H9 (cell line): ENCODE measurements at regions not wholly inside any gene's neighbourhood (a gene's known extent, or its start where the extent isn't known, plus 50 kb on each side); places are given as distances from the start of the nearest gene placed in this dataset.
"Not testable (repeated sequence)": the region's sequence is repeated elsewhere in the genome, so short reads cannot be mapped to it uniquely, and the experiment has no call there.

Experiments used
- DNase-seq: peaks from one replicate; pipeline ENCODE4 v3.0.0-alpha.2; 2017
- H2AFZ ChIP-seq: one replicate; pipeline ENCODE4 v1.6.1; 2013; ENCODE audit warnings: mild to moderate bottlenecking, low read length, control low read depth, moderate library complexity
- H2AK5ac ChIP-seq: 2 replicates; pipeline ENCODE4 v1.6.1; 2013; ENCODE audit warnings: low read length, control low read depth, mixed read lengths; ENCODE audit not compliant: insufficient read length
- H2BK120ac ChIP-seq: one replicate; pipeline ENCODE4 v1.6.1; 2013; ENCODE audit warnings: low read depth, mild to moderate bottlenecking, low read length, control low read depth, inconsistent platforms; ENCODE audit not compliant: poor library complexity, severe bottlenecking
- H2BK12ac ChIP-seq: 2 replicates; pipeline ENCODE4 v1.6.1; 2013; ENCODE audit warnings: low read length, control low read depth, mixed read lengths, low read depth; ENCODE audit not compliant: insufficient read length
- H2BK15ac ChIP-seq: 2 replicates; pipeline ENCODE4 v1.6.1; 2013; ENCODE audit warnings: low read depth, low read length, control low read depth
- H2BK20ac ChIP-seq: one replicate; pipeline ENCODE4 v1.6.1; 2013; ENCODE audit warnings: low read depth, mild to moderate bottlenecking, low read length, control low read depth, inconsistent platforms; ENCODE audit not compliant: poor library complexity, severe bottlenecking
- H2BK5ac ChIP-seq: 2 replicates; pipeline ENCODE4 v1.6.1; 2013; ENCODE audit warnings: low read length, control low read depth, mixed read lengths; ENCODE audit not compliant: insufficient read length
- H3K14ac ChIP-seq: 2 replicates; pipeline ENCODE4 v1.6.1; 2013; ENCODE audit warnings: low read length, control low read depth; ENCODE audit not compliant: insufficient read depth
- H3K18ac ChIP-seq: 2 replicates; pipeline ENCODE4 v1.6.1; 2013; ENCODE audit warnings: low read depth, mild to moderate bottlenecking, mixed read lengths, low read length, control low read depth; ENCODE audit not compliant: insufficient read length
- H3K23ac ChIP-seq: 2 replicates; pipeline ENCODE4 v1.6.1; 2013; ENCODE audit warnings: low read length, control low read depth, mixed read lengths, low read depth; ENCODE audit not compliant: insufficient read length
- H3K23me2 ChIP-seq: 2 replicates; pipeline ENCODE4 v1.6.1; 2013; ENCODE audit warnings: low read depth, mild to moderate bottlenecking, mixed read lengths, low read length, control low read depth; ENCODE audit not compliant: insufficient read length, poor library complexity, severe bottlenecking
- H3K27ac ChIP-seq: 2 replicates; pipeline ENCODE4 v1.5.1; 2013; ENCODE audit warnings: low read length, control low read depth, mixed read lengths, low read depth; ENCODE audit not compliant: insufficient read length
- H3K27me3 ChIP-seq: 2 replicates; pipeline ENCODE4 v1.6.1; 2013; ENCODE audit warnings: low read length, control low read depth, inconsistent platforms; ENCODE audit not compliant: insufficient read depth
- H3K4ac ChIP-seq: 2 replicates; pipeline ENCODE4 v1.6.1; 2013; ENCODE audit warnings: low read depth, mild to moderate bottlenecking, control low read depth, inconsistent platforms, low read length, moderate library complexity
- H3K4me1 ChIP-seq: 2 replicates; pipeline ENCODE4 v1.6.1; 2013; ENCODE audit warnings: low read length, control low read depth, inconsistent platforms; ENCODE audit not compliant: insufficient read depth
- H3K4me2 ChIP-seq: 2 replicates; pipeline ENCODE4 v1.6.1; 2013; ENCODE audit warnings: low read length, control low read depth, mixed read lengths; ENCODE audit not compliant: insufficient read length, insufficient read depth
- H3K56ac ChIP-seq: 2 replicates; pipeline ENCODE4 v1.6.1; 2013; ENCODE audit warnings: low read depth, mild to moderate bottlenecking, mixed read lengths, low read length, control low read depth; ENCODE audit not compliant: insufficient read length
- H3K79me1 ChIP-seq: 2 replicates; pipeline ENCODE4 v1.6.1; 2013; ENCODE audit warnings: low read depth, mild to moderate bottlenecking, moderate library complexity, low read length, control low read depth, inconsistent platforms; ENCODE audit not compliant: insufficient read depth, poor library complexity, severe bottlenecking
- H3K79me2 ChIP-seq: 2 replicates; pipeline ENCODE4 v1.6.1; 2013; ENCODE audit warnings: low read length, control low read depth, inconsistent platforms; ENCODE audit not compliant: insufficient read depth
- H3K9ac ChIP-seq: 2 replicates; pipeline ENCODE4 v1.6.1; 2013; ENCODE audit warnings: low read length, control low read depth, mixed read lengths; ENCODE audit not compliant: insufficient read length; ENCODE audit errors: extremely low read depth
- H3K9me3 ChIP-seq: one replicate; pipeline ENCODE4 v1.6.1; 2013; ENCODE audit warnings: low read depth, low read length, inconsistent platforms; ENCODE audit not compliant: control insufficient read depth
- H3T11ph ChIP-seq: one replicate; pipeline ENCODE4 v1.6.1; 2013; ENCODE audit warnings: mild to moderate bottlenecking, low read length, control low read depth, inconsistent platforms
- H4K20me1 ChIP-seq: one replicate; pipeline ENCODE4 v1.6.1; 2013; ENCODE audit not compliant: control insufficient read depth, insufficient read length, insufficient read depth
- H4K5ac ChIP-seq: 2 replicates; pipeline ENCODE4 v1.6.1; 2013; ENCODE audit warnings: low read depth, mild to moderate bottlenecking, mixed read lengths, low read length, control low read depth; ENCODE audit not compliant: insufficient read length
- H4K8ac ChIP-seq: replicated peaks from 2 replicates; pipeline ENCODE4 v1.6.1; 2013; ENCODE audit warnings: low read length, control low read depth, mixed read lengths, low read depth; ENCODE audit not compliant: insufficient read length
- H4K91ac ChIP-seq: 2 replicates; pipeline ENCODE4 v1.6.1; 2013; ENCODE audit warnings: low read depth, mild to moderate bottlenecking, moderate library complexity, mixed read lengths, low read length, control low read depth; ENCODE audit not compliant: insufficient read length
- H3K27ac Mint-ChIP-seq, 3 experiments: 2 replicates in 2 of 3; 3 replicates in 1 of 3; pipeline ENCODE4 v1.8.0; 2020 to 2021; ENCODE audit warnings: mixed read lengths in 3 of 3, mild to moderate bottlenecking in 1 of 3, moderate library complexity in 1 of 3
- H3K27me3 Mint-ChIP-seq: 2 replicates; pipeline ENCODE4 v1.8.0; 2021; ENCODE audit warnings: low read depth, mild to moderate bottlenecking, moderate library complexity, mixed read lengths
- H3K36me3 Mint-ChIP-seq, 3 experiments: 2 replicates in 2 of 3; 3 replicates in 1 of 3; pipeline ENCODE4 v1.8.0; 2020 to 2021; ENCODE audit warnings: low read depth in 3 of 3, mixed read lengths in 3 of 3; ENCODE audit not compliant: insufficient read depth in 1 of 3
- H3K4me1 Mint-ChIP-seq, 2 experiments: 2 replicates each; pipeline ENCODE4 v1.8.0; 2020; ENCODE audit warnings: mixed read lengths in 2 of 2
- H3K4me3 Mint-ChIP-seq, 2 experiments: 2 replicates in 1 of 2; 3 replicates in 1 of 2; pipeline ENCODE4 v1.8.0; 2020 to 2021; ENCODE audit warnings: mild to moderate bottlenecking in 2 of 2, mixed read lengths in 2 of 2, moderate library complexity in 1 of 2
- H3K9me3 Mint-ChIP-seq, 2 experiments: 2 replicates in 1 of 2; 3 replicates in 1 of 2; pipeline ENCODE4 v1.8.0; 2020; ENCODE audit warnings: mild to moderate bottlenecking in 2 of 2, mixed read lengths in 2 of 2, moderate library complexity in 1 of 2
- CTCF ChIP-seq: fragments of 200-600 bp; sonication (generic); conservative IDR thresholded peaks from 3 replicates; pipeline ENCODE4 v1.8.0; 2021; ENCODE audit warnings: antibody characterized with exemption, mild to moderate bottlenecking
- WGBS: extraction: QIAGEN DNeasy Blood & Tissue Kit; methylation state at CpG from one replicate; pipeline ENCODE4 v1.1.7; 2013; ENCODE audit warnings: missing lambda C conversion rate, low lambda C conversion rate, mixed read lengths; ENCODE audit not compliant: insufficient read length; ENCODE audit errors: extremely low coverage; 5-methylcytosine and 5-hydroxymethylcytosine counted together

- H2BK15ac ChIP-seq = no peak overlapping the region
- no peak overlapping the region for H2AK5ac ChIP-seq
- no peaks in the 10 kb centered on the region; the same call in 1 of the 2 replicates for H3K4me1 ChIP-seq
- H3K4me3 Mint-ChIP-seq = no peak overlapping the region
- H3K4ac ChIP-seq = no peak overlapping the region
- H3K79me2 ChIP-seq = no peaks in the 10 kb centered on the region
- H2BK120ac ChIP-seq = no peak overlapping the region
- H3K36me3 Mint-ChIP-seq = peaks cover 7 to 16% (median 14%) of the 10 kb centered on the region in 3 experiments
- H3K27ac Mint-ChIP-seq = no peak overlapping the region
- no peak overlapping the region for H3K23ac ChIP-seq
- no peak for DNase-seq
- H4K5ac ChIP-seq = no peak overlapping the region
- no peak overlapping the region for H3K4me2 ChIP-seq
- no peak overlapping the region for H3T11ph ChIP-seq
- H3K4me1 Mint-ChIP-seq = peaks cover 2 to 9% of the 10 kb centered on the region in 2 experiments; a peak in 3 of 4 replicates
- H3K23me2 ChIP-seq = no peaks in the 10 kb centered on the region
- H4K20me1 ChIP-seq = no peaks in the 10 kb centered on the region
- no peak overlapping the region for H4K91ac ChIP-seq
- H2BK20ac ChIP-seq = no peak overlapping the region
- H3K27ac ChIP-seq = no peak overlapping the region
- H2BK5ac ChIP-seq = no peak overlapping the region
- H3K9ac ChIP-seq = no peak overlapping the region
- H3K56ac ChIP-seq = no peak overlapping the region
- no peaks in the 10 kb centered on the region for H3K79me1 ChIP-seq
- H4K8ac ChIP-seq = no peak overlapping the region
- H2BK12ac ChIP-seq = no peak overlapping the region
- H3K9me3 ChIP-seq = no peaks in the 10 kb centered on the region
- no peak overlapping the region for H3K14ac ChIP-seq
- H3K9me3 Mint-ChIP-seq = peaks cover 7% of the 10 kb centered on the region in 2 experiments
- H3K27me3 Mint-ChIP-seq = no peaks in the 10 kb centered on the region
- no peak overlapping the region for H2AFZ ChIP-seq
- H3K27me3 ChIP-seq = no peaks in the 10 kb centered on the region
- no peak for TF ChIP-seq CTCF
- no peak overlapping the region for H3K18ac ChIP-seq
- WGBS = no CpG with 5 or more reads among the region's 1 CpG
These were observed 384.7 kb downstream of the SRGAP2C start for GRCh38 chr1:121569428-121569827.

GRCh38 chr1:121573881-121574504 lies 389.2 kb downstream of the SRGAP2C start:
- WGBS = no CpG with 5 or more reads among the region's 11 CpGs
- H3K9me3 Mint-ChIP-seq = peaks cover 28 to 35% of the 10 kb centered on the region in 2 experiments
- not testable (repeated sequence) for H4K5ac ChIP-seq, H3K4me1 ChIP-seq, H3K18ac ChIP-seq, H2BK12ac ChIP-seq, H3K27ac Mint-ChIP-seq, H3K79me1 ChIP-seq, H3K4me3 Mint-ChIP-seq, H2BK5ac ChIP-seq, DNase-seq, H2AFZ ChIP-seq, H3K27ac ChIP-seq, H3T11ph ChIP-seq, H3K4me1 Mint-ChIP-seq, H3K14ac ChIP-seq, H3K9me3 ChIP-seq, H4K8ac ChIP-seq, H3K23me2 ChIP-seq, H2AK5ac ChIP-seq, H4K91ac ChIP-seq, H2BK20ac ChIP-seq, H3K56ac ChIP-seq, H2BK120ac ChIP-seq, H3K4ac ChIP-seq, H3K79me2 ChIP-seq, H3K9ac ChIP-seq, H2BK15ac ChIP-seq, H3K27me3 ChIP-seq, H3K4me2 ChIP-seq, H3K27me3 Mint-ChIP-seq, H4K20me1 ChIP-seq, H3K23ac ChIP-seq
- H3K36me3 Mint-ChIP-seq = peaks cover 23 to 40% (median 39%) of the 10 kb centered on the region in 3 experiments
